ENCODE measurements at regions not wholly inside any gene's neighbourhood (a gene's known extent, or its start where the extent isn't known, plus 50 kb on each side); places are given as distances from the start of the nearest gene placed in this dataset.

- no peaks in the 10 kb centered on the region for H3K4me1 ChIP-seq (ENCODE audit: control insufficient read depth in 2 of 2, insufficient read depth in 1 of 2, low read depth in 1 of 2, low read length in 2 of 2)
- no peak overlapping the region for H3K18ac ChIP-seq (ENCODE audit: low read length)
- H3K79me1 ChIP-seq (ENCODE audit: low read depth, low read length): no peaks in the 10 kb centered on the region
- H2BK5ac ChIP-seq (ENCODE audit: low read length): no peak overlapping the region
- no peak overlapping the region for H2AFZ ChIP-seq (ENCODE audit: low read length)
- DNase-seq (ENCODE audit: low spot score): no peak
- no peak overlapping the region for H3K9ac ChIP-seq (ENCODE audit: low read depth, low read length, poor library complexity)
- no peak overlapping the region for H2AK5ac ChIP-seq (ENCODE audit: low read depth, low read length)
- no peak overlapping the region for H2BK12ac ChIP-seq (ENCODE audit: low read length)
- H3K36me3 ChIP-seq (replicated peaks in 1 of 2; ENCODE audit: control insufficient read depth in 2 of 2, insufficient read depth in 2 of 2, low read length in 2 of 2): no peaks in the 10 kb centered on the region
- peaks cover 0 to 8% of the 10 kb centered on the region in 2 donors for H3K9me3 ChIP-seq (replicated peaks in 1 of 2; ENCODE audit: control insufficient read depth in 2 of 2, insufficient read depth in 1 of 2, low read depth in 1 of 2, low read length in 2 of 2)
- H2BK120ac ChIP-seq (ENCODE audit: low read depth, low read length): no peak overlapping the region
- H3K4me3 ChIP-seq (ENCODE audit: low read length in 2 of 2): no peak overlapping the region
- H3K27ac ChIP-seq (replicated peaks; ENCODE audit: low read length): no peak overlapping the region
- H3K23ac ChIP-seq (ENCODE audit: low read depth, low read length, poor library complexity): no peak overlapping the region
- no peaks in the 10 kb centered on the region for H3K27me3 ChIP-seq (ENCODE audit: control insufficient read depth in 3 of 3, insufficient read depth in 3 of 3, low read depth in 1 of 3, low read length in 3 of 3)
- no peak overlapping the region for H4K8ac ChIP-seq (ENCODE audit: low read depth, low read length)
- H4K91ac ChIP-seq (ENCODE audit: low read depth, low read length, poor library complexity): no peak overlapping the region
- H2BK15ac ChIP-seq (ENCODE audit: low read length): no peak overlapping the region
- H3K4ac ChIP-seq (ENCODE audit: low read length): no peak overlapping the region
- no peak overlapping the region for H3K14ac ChIP-seq (ENCODE audit: low read length)
- H3K4me2 ChIP-seq (ENCODE audit: insufficient read depth, low read length, poor library complexity, severe bottlenecking): no peak overlapping the region
These were observed 1516.2 kb upstream of the PCDH10 start for GRCh38 chr4:131632877-131633276.

GRCh38 chr4:131635191-131635590 lies 1513.9 kb upstream of the PCDH10 start:
- no peaks in the 10 kb centered on the region for H3K79me1 ChIP-seq (ENCODE audit: low read depth, low read length)
- H2BK5ac ChIP-seq (ENCODE audit: low read length): no peak overlapping the region
- no peak overlapping the region for H3K4me2 ChIP-seq (ENCODE audit: insufficient read depth, low read length, poor library complexity, severe bottlenecking)
- no peak overlapping the region for H2BK120ac ChIP-seq (ENCODE audit: low read depth, low read length)
- no peaks in the 10 kb centered on the region for H3K4me1 ChIP-seq (ENCODE audit: control insufficient read depth in 2 of 2, insufficient read depth in 1 of 2, low read depth in 1 of 2, low read length in 2 of 2)
- no peak for DNase-seq (ENCODE audit: low spot score)
- no peak overlapping the region for H3K27ac ChIP-seq (replicated peaks; ENCODE audit: low read length)
- no peak overlapping the region for H2AFZ ChIP-seq (ENCODE audit: low read length)
- no peak overlapping the region for H3K14ac ChIP-seq (ENCODE audit: low read length)
- H3K27me3 ChIP-seq (ENCODE audit: control insufficient read depth in 3 of 3, insufficient read depth in 3 of 3, low read depth in 1 of 3, low read length in 3 of 3): no peaks in the 10 kb centered on the region
- H2AK5ac ChIP-seq (ENCODE audit: low read depth, low read length): no peak overlapping the region
- no peak overlapping the region for H3K18ac ChIP-seq (ENCODE audit: low read length)
- H3K36me3 ChIP-seq (replicated peaks in 1 of 2; ENCODE audit: control insufficient read depth in 2 of 2, insufficient read depth in 2 of 2, low read length in 2 of 2): no peaks in the 10 kb centered on the region
- no peak overlapping the region for H3K9ac ChIP-seq (ENCODE audit: low read depth, low read length, poor library complexity)
- no peak overlapping the region for H4K91ac ChIP-seq (ENCODE audit: low read depth, low read length, poor library complexity)
- H4K8ac ChIP-seq (ENCODE audit: low read depth, low read length): no peak overlapping the region
- H3K4me3 ChIP-seq (ENCODE audit: low read length in 2 of 2): no peak overlapping the region
- no peak overlapping the region for H3K4ac ChIP-seq (ENCODE audit: low read length)
- H2BK15ac ChIP-seq (ENCODE audit: low read length): no peak overlapping the region
- H3K23ac ChIP-seq (ENCODE audit: low read depth, low read length, poor library complexity): no peak overlapping the region
- peaks cover 0 to 8% of the 10 kb centered on the region in 2 donors for H3K9me3 ChIP-seq (replicated peaks in 1 of 2; ENCODE audit: control insufficient read depth in 2 of 2, insufficient read depth in 1 of 2, low read depth in 1 of 2, low read length in 2 of 2)
- H2BK12ac ChIP-seq (ENCODE audit: low read length): no peak overlapping the region

GRCh38 chr4:131638781-131639180 lies 1510.3 kb upstream of the PCDH10 start:
- Histone ChIP-seq H3K9me3 (replicated peaks in 1 of 2; ENCODE audit: control insufficient read depth in 2 of 2, insufficient read depth in 1 of 2, low read depth in 1 of 2, low read length in 2 of 2) (peaks cover 0 to 3% of the 10 kb centered on the region in 2 donors), H3K4ac (ENCODE audit: low read length) (no peak overlapping the region), H4K91ac (ENCODE audit: low read depth, low read length, poor library complexity) (no peak overlapping the region), H3K4me1 (ENCODE audit: control insufficient read depth in 2 of 2, insufficient read depth in 1 of 2, low read depth in 1 of 2, low read length in 2 of 2) (no peaks in the 10 kb centered on the region), H2BK5ac (ENCODE audit: low read length) (no peak overlapping the region), H3K4me2 (ENCODE audit: insufficient read depth, low read length, poor library complexity, severe bottlenecking) (no peak overlapping the region), H3K4me3 (ENCODE audit: low read length in 2 of 2) (no peak overlapping the region), H3K23ac (ENCODE audit: low read depth, low read length, poor library complexity) (no peak overlapping the region), H2BK12ac (ENCODE audit: low read length) (no peak overlapping the region), H2AFZ (ENCODE audit: low read length) (no peak overlapping the region), H4K8ac (ENCODE audit: low read depth, low read length) (no peak overlapping the region), H2AK5ac (ENCODE audit: low read depth, low read length) (no peak overlapping the region), H3K79me1 (ENCODE audit: low read depth, low read length) (no peaks in the 10 kb centered on the region), H3K18ac (ENCODE audit: low read length) (no peak overlapping the region), H2BK15ac (ENCODE audit: low read length) (no peak overlapping the region), H3K36me3 (replicated peaks in 1 of 2; ENCODE audit: control insufficient read depth in 2 of 2, insufficient read depth in 2 of 2, low read length in 2 of 2) (no peaks in the 10 kb centered on the region), H3K27ac (replicated peaks; ENCODE audit: low read length) (no peak overlapping the region), H3K9ac (ENCODE audit: low read depth, low read length, poor library complexity) (no peak overlapping the region), H2BK120ac (ENCODE audit: low read depth, low read length) (no peak overlapping the region), H3K27me3 (ENCODE audit: control insufficient read depth in 3 of 3, insufficient read depth in 3 of 3, low read depth in 1 of 3, low read length in 3 of 3) (no peaks in the 10 kb centered on the region), H3K14ac (ENCODE audit: low read length) (no peak overlapping the region)
- DNase-seq (ENCODE audit: low spot score): no peak
- WGBS, 2 donors (ENCODE audit: extremely low coverage in 2 of 2, insufficient read length in 2 of 2, insufficient replicate concordance in 1 of 2): no CpG with 5 or more reads among the region's 2 CpGs

- Histone ChIP-seq H4K91ac (ENCODE audit: low read depth, low read length, poor library complexity) (no peak overlapping the region), H2AFZ (ENCODE audit: low read length) (no peak overlapping the region), H2BK5ac (ENCODE audit: low read length) (no peak overlapping the region), H2BK15ac (ENCODE audit: low read length) (no peak overlapping the region), H2BK120ac (ENCODE audit: low read depth, low read length) (no peak overlapping the region), H3K14ac (ENCODE audit: low read length) (no peak overlapping the region), H4K8ac (ENCODE audit: low read depth, low read length) (no peak overlapping the region), H3K79me1 (ENCODE audit: low read depth, low read length) (no peaks in the 10 kb centered on the region), H3K4ac (ENCODE audit: low read length) (no peak overlapping the region), H3K23ac (ENCODE audit: low read depth, low read length, poor library complexity) (no peak overlapping the region), H3K18ac (ENCODE audit: low read length) (no peak overlapping the region), H3K27ac (replicated peaks; ENCODE audit: low read length) (no peak overlapping the region), H3K9ac (ENCODE audit: low read depth, low read length, poor library complexity) (no peak overlapping the region), H3K27me3 (ENCODE audit: control insufficient read depth in 3 of 3, insufficient read depth in 3 of 3, low read depth in 1 of 3, low read length in 3 of 3) (no peaks in the 10 kb centered on the region), H3K4me3 (ENCODE audit: low read length in 2 of 2) (no peak overlapping the region), H3K9me3 (replicated peaks in 1 of 2; ENCODE audit: control insufficient read depth in 2 of 2, insufficient read depth in 1 of 2, low read depth in 1 of 2, low read length in 2 of 2) (no peaks in the 10 kb centered on the region), H3K4me1 (ENCODE audit: control insufficient read depth in 2 of 2, insufficient read depth in 1 of 2, low read depth in 1 of 2, low read length in 2 of 2) (no peaks in the 10 kb centered on the region), H2BK12ac (ENCODE audit: low read length) (no peak overlapping the region), H3K36me3 (replicated peaks in 1 of 2; ENCODE audit: control insufficient read depth in 2 of 2, insufficient read depth in 2 of 2, low read length in 2 of 2) (no peaks in the 10 kb centered on the region), H3K4me2 (ENCODE audit: insufficient read depth, low read length, poor library complexity, severe bottlenecking) (no peak overlapping the region), H2AK5ac (ENCODE audit: low read depth, low read length) (no peak overlapping the region)
- DNase-seq (ENCODE audit: low spot score): peak; percentile 6
- no CpG with 5 or more reads among the region's 1 CpG for WGBS, 2 donors (ENCODE audit: extremely low coverage in 2 of 2, insufficient read length in 2 of 2, insufficient replicate concordance in 1 of 2)
These were observed 1504.5 kb upstream of the PCDH10 start for GRCh38 chr4:131644619-131645018.

Measured in neuronal stem cell (in vitro differentiated cells).